PC-9 (cell line): ENCODE measurements at regions not wholly inside any gene's neighbourhood (a gene's known extent, or its start where the extent isn't known, plus 50 kb on each side); places are given as distances from the start of the nearest gene placed in this dataset.

Source experiments
- BruUV-seq: library from RNA; stranded (reverse); fragments of 400-500 nt; replicated peaks from 2 replicates; lab custom pipeline; 2021; lab: Mats Ljungman, UMichigan
- CTCF ChIA-PET: fragments of 300-600 bp; sonication (Branson Sonifier 250); formaldehyde crosslinking; loops from one replicate; lab custom pipeline; 2022; ENCODE audit warnings: antibody characterized with exemption; lab: Charles Lee
- POLR2A ChIA-PET: fragments of 300-600 bp; sonication (Branson Sonifier 250); formaldehyde crosslinking; loops from one replicate; lab custom pipeline; 2022; ENCODE audit warnings: antibody characterized with exemption; ENCODE audit not compliant: unreplicated experiment; lab: Charles Lee
- DNase-seq, 2 experiments: peaks; one replicate each; pipeline versions ENCODE4 v3.0.0 to v3.0.0-alpha.2; 2015 to 2022; ENCODE audit warnings: mixed read lengths in 1 of 2
- H2AFZ ChIP-seq: fragments of 200-600 bp; sonication (generic); 2 replicates; pipeline ENCODE4 v1.8.1; 2017; ENCODE audit warnings: antibody characterized with exemption
- H3F3A ChIP-seq: fragments of 200-600 bp; sonication (generic); 2 replicates; pipeline ENCODE4 v1.8.1; 2017; ENCODE audit warnings: antibody characterized with exemption, mild to moderate bottlenecking, low read depth; ENCODE audit not compliant: insufficient read depth
- H3K27ac ChIP-seq: fragments of 200-600 bp; sonication (generic); 2 replicates; pipeline ENCODE4 v1.6.1; 2016; ENCODE audit warnings: mixed run types
- H3K27me3 ChIP-seq: fragments of 200-600 bp; sonication (generic); 2 replicates; pipeline ENCODE4 v1.6.1; 2016; ENCODE audit warnings: low read depth, mixed run types; ENCODE audit not compliant: insufficient read depth
- H3K36me3 ChIP-seq: fragments of 200-600 bp; sonication (generic); 2 replicates; pipeline ENCODE4 v1.6.1; 2016; ENCODE audit warnings: low read depth, mixed run types
- H3K4me1 ChIP-seq: fragments of 200-600 bp; sonication (generic); replicated peaks from 2 replicates; pipeline ENCODE4 v1.6.1; 2016; ENCODE audit warnings: mixed run types; ENCODE audit not compliant: insufficient read depth
- H3K4me2 ChIP-seq: fragments of 200-600 bp; sonication (generic); 2 replicates; pipeline ENCODE4 v1.6.1; 2017; ENCODE audit warnings: mixed run types
- H3K4me3 ChIP-seq: fragments of 200-600 bp; sonication (generic); 2 replicates; pipeline ENCODE4 v1.6.1; 2016; ENCODE audit warnings: mixed run types
- H3K79me2 ChIP-seq: fragments of 200-600 bp; sonication (generic); 2 replicates; pipeline ENCODE4 v1.6.1; 2017; ENCODE audit warnings: low read depth, mixed run types
- H3K9me2 ChIP-seq: fragments of 200-600 bp; sonication (generic); 2 replicates; pipeline ENCODE4 v1.8.1; 2017; ENCODE audit warnings: mild to moderate bottlenecking; ENCODE audit not compliant: insufficient read depth
- H3K9me3 ChIP-seq: fragments of 200-600 bp; sonication (generic); 2 replicates; pipeline ENCODE4 v1.8.1; 2016; ENCODE audit warnings: low read depth; ENCODE audit not compliant: insufficient read depth
- H4K20me1 ChIP-seq: fragments of 200-600 bp; sonication (generic); 2 replicates; pipeline ENCODE4 v1.8.1; 2017; ENCODE audit not compliant: insufficient read depth
- CTCF ChIP-seq: fragments of 200-600 bp; sonication (generic); conservative IDR thresholded peaks from 2 replicates; pipeline ENCODE4 v1.6.1; 2017; ENCODE audit warnings: mixed run types, antibody characterized with exemption, mild to moderate bottlenecking, moderate library complexity
- EZH2 ChIP-seq: fragments of 200-600 bp; sonication (generic); IDR thresholded peaks from 2 replicates; pipeline ENCODE4 v1.8.0; 2017; ENCODE audit warnings: antibody characterized with exemption, low read depth
- intact Hi-C: fragments of 100-400 bp; cut with micrococcal nuclease; formaldehyde crosslinking; loops from one replicate; pipeline ENCODE4 v1.10.0; 2022; ENCODE audit not compliant: unreplicated experiment

GRCh38 chr4:22988526-22988925 lies 295.8 kb downstream of the GBA3 start:
- CTCF ChIA-PET, result no interaction called here

GRCh38 chr4:22987870-22988269 lies 295.1 kb downstream of the GBA3 start:
- Histone ChIP-seq H2AFZ (no peak overlapping the region), H3F3A (no peaks in the 10 kb centered on the region), H3K27me3 (no peaks in the 10 kb centered on the region), H3K9me3 (no peaks in the 10 kb centered on the region), H3K79me2 (no peaks in the 10 kb centered on the region), H3K9me2 (no peaks in the 10 kb centered on the region), H3K36me3 (no peaks in the 10 kb centered on the region), H4K20me1 (no peaks in the 10 kb centered on the region), H3K27ac (no peak overlapping the region), H3K4me3 (no peak overlapping the region), H3K4me1 (no peaks in the 10 kb centered on the region), H3K4me2 (no peak overlapping the region)
- no peak for DNase-seq
- POLR2A ChIA-PET, result no interaction called here
- TF ChIP-seq CTCF (no peak), EZH2 (no peak)
- no TSS peak for BruUV-seq
- CTCF ChIA-PET, result no interaction called here
- intact Hi-C loops, result no loop called here

More at GRCh38 chr4:22988526-22988925, 295.8 kb downstream of the GBA3 start:
- H3K9me3 ChIP-seq, result no peaks in the 10 kb centered on the region
- intact Hi-C loops, result no loop called here
- no peak overlapping the region for H3K4me3 ChIP-seq
- TF ChIP-seq EZH2 (no peak), CTCF (no peak)
- no TSS peak for BruUV-seq
- H2AFZ ChIP-seq, result no peak overlapping the region
- POLR2A ChIA-PET, result no interaction called here
- no peak overlapping the region for H3K4me2 ChIP-seq
- H3K27me3 ChIP-seq, result no peaks in the 10 kb centered on the region
- H3K4me1 ChIP-seq, result no peaks in the 10 kb centered on the region
- no peaks in the 10 kb centered on the region for H4K20me1 ChIP-seq
- no peaks in the 10 kb centered on the region for H3F3A ChIP-seq
- no peak for DNase-seq
- H3K9me2 ChIP-seq, result no peaks in the 10 kb centered on the region
- H3K27ac ChIP-seq, result no peak overlapping the region
- no peaks in the 10 kb centered on the region for H3K36me3 ChIP-seq
- no peaks in the 10 kb centered on the region for H3K79me2 ChIP-seq

GRCh38 chr4:22986881-22987280 lies 294.1 kb downstream of the GBA3 start:
- intact Hi-C loops, result no loop called here
- CTCF ChIA-PET, result no interaction called here
- H3K4me2 ChIP-seq, result no peak overlapping the region

More at GRCh38 chr4:22986881-22987280, 294.1 kb downstream of the GBA3 start:
- no peaks in the 10 kb centered on the region for H3K9me3 ChIP-seq
- no peak overlapping the region for H3K27ac ChIP-seq
- H3K4me1 ChIP-seq, result no peaks in the 10 kb centered on the region
- H3K9me2 ChIP-seq, result no peaks in the 10 kb centered on the region
- H3K4me3 ChIP-seq, result no peak overlapping the region
- H3K79me2 ChIP-seq, result no peaks in the 10 kb centered on the region
- H3F3A ChIP-seq, result no peaks in the 10 kb centered on the region
- POLR2A ChIA-PET, result no interaction called here
- TF ChIP-seq EZH2 (no peak), CTCF (no peak)
- no peaks in the 10 kb centered on the region for H3K27me3 ChIP-seq
- H3K36me3 ChIP-seq, result no peaks in the 10 kb centered on the region
- no peak for DNase-seq
- no peaks in the 10 kb centered on the region for H4K20me1 ChIP-seq
- H2AFZ ChIP-seq, result no peak overlapping the region
- no TSS peak for BruUV-seq
